Inflammatory macrophage (primary cell): ENCODE measurements at regions not wholly inside any gene's neighbourhood (a gene's known extent, or its start where the extent isn't known, plus 50 kb on each side); places are given as distances from the start of the nearest gene placed in this dataset.
"Not testable (repeated sequence)": the region's sequence is repeated elsewhere in the genome, so short reads cannot be mapped to it uniquely, and the experiment has no call there.

Source experiments
- DNase-seq, 2 donors: peaks; one replicate each; pipeline ENCODE4 v3.0.0-alpha.2; 2020 to 2022

DNA sequence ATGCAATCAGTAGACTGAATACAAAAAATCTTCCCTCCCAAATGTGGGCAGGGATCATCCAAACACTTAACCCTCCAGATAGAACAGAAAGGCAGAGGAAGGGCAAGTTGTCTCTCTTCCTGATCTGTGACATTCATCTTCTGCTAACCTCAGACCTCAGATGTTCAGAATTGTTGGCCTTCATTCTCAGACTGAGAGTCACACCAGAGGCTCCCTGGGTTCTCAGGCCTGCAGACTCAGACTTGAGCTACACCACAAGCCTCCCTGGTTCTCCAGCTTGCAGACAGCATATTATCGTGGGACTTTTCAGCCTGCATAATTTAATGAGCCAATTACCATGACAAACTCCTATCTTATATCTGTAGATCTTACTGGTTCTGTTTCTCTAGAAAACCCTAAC is 1471.6 kb upstream of the ADGRL3 start:
- no peak for DNase-seq

DNA sequence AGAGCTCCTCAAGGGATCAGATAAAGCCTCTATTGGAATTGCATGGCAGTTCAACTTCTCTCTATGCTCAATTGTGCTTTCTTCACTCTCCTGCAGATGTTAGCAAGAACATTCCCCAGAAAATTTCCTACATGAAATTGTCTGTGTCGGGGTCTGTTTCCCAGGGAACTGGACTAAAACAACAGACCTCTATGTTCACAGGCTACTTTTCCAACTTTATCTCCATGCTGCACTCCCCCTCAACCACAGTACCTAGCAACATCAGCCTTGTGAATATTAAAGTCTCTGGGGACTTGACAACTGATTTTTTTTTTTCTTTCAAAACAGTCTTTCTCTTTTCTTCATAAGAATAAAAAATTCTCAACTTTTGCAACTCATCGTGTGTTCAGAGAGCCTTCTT is 1470.8 kb upstream of the ADGRL3 start:
- DNase-seq: no peak

DNA sequence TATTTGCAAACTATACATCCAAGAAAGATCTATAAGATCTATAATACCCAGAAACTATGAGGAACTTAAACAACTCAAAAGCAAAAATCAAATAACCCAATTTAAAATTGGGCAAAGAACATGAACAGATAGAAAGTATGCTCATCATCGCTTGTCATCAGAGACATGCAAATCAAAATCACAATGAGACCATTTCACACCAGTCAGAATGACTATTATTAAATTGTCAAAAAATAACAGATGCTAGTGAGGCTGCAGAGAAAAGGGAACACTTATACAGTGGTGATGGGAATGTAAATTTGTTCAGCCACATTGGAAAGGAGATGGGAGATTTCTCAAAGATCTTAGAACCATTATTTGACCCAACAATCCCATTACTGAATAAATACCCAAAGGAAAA is 1451.7 kb upstream of the ADGRL3 start:
- DNase-seq: no peak

DNA sequence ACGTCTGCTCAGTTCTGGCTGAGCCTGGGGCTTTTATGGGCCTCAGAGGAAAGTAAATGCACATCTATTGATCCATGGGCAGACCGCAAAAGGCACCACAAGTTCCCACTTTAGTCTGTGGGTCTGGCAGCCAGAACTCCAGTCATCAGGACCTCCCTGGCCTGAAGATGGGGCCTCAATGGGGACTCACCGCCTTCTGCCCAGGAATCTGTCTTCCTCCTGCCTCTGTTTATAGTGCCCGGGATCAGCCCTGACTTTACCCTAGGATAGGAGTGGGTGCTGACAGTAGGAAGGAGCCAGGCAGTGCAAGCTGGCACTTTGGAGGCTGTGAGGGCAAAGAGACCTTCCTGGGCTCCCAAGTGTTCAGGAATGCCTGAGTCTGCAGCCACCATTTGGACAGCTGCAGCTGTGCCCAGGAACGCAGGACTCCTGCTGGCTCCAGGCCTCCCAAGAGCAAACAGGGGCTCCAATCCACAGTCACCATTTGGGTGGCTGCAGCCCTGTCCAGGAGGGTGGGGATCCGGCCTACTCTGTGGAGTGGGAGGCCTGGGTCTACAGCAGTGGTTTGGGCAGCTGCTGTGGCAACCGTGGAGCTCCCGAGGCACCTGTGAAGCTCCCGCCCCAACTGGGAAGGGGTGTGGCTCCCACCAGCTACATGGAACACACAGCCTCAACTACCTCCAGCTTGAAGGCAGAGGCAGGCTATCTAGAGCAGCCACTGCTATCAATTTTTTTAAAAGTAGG is 1440.9 kb upstream of the ADGRL3 start:
- no peak for DNase-seq

DNA sequence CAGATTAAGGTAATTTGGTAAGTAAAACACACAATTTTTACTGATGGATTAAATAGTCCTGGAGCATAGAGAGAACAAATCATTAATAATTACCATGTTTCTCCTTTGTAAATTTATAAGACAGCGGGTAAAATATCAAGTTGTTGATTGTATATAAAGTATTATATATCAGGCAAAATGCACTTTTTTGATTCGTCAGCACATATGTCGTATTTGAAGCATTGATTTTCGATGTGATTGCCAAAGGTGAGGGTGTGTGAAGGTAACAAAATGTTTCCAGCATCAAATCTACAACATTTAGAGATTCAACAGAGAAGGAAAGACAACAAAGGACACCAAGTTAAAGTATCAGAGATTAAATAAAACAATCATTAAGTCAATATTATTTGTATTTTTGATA is 1437.8 kb upstream of the ADGRL3 start:
- no peak for DNase-seq

DNA sequence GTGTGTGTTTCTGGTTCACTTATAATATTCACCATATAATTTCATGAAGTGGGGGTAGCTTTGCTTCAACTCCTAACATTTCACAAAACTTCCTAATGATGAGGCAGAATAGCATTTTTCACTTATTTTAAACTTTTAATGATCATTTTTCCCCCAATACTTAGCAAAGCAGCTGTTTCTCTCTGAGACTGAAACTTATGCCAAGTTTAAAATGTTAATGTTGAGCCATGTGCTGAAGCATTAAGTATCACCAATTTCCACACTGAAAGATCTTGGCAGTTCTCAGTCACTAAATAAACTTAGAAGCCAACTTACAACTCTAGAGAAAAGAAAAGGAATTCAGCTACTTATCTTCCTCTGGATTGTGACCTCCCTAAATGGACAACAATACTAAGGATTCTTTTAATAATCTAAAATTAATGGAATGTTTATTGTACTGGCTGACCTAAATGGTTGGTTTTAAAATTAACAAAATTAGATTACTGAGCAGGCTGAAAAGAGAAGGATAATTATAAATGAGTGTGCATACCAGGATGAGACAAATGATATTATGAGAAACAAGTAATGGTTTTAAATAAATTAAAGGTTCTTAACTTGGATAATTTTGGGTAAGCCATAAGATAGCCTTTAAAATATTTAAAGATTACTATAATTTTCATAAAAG is 1429.4 kb upstream of the ADGRL3 start:
- DNase-seq: no peak

DNA sequence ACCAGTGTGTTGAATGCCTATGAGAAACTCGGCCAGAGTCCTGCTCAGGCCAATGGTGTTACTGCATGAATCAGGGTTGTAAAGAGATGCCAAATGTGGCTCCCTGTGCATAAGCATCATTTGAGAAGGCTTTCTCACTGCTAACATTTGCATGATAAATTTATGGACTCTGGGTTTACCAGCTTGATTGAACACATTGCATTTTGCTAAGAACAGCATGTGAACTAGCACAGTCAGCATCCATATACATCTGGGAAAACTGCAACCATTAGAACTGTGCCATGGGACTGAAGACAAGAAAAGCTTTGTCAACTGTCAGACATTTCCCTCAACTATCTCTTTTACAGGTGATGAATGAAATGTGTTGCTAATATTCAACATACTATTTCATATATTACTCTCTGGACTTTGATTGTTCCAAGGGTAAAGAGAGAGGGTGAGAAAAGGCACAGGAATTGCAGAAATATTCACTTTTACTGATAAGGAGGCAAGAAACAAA is 1427.4 kb upstream of the ADGRL3 start:
- no peak for DNase-seq

DNA sequence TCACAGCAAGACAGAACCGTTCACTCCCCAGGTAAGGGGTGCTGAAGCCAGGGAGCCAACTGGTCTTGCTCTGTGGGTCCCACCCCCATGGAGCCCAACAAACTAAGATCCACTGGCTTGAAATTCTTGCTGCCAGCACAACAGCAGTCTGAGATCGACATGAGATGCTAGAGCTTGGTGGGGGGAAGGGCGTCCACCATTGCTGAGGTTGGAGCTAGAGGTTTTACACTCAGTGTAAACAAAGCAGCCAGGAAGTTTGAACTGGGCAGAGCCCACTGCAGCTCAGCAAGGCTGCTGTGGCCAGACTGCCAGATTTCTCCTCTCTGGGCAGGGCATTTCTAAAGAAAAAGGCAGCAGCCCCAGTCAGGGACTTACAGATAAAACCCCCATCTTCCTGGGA is 1419.9 kb upstream of the ADGRL3 start:
- DNase-seq: not testable (repeated sequence)

DNA sequence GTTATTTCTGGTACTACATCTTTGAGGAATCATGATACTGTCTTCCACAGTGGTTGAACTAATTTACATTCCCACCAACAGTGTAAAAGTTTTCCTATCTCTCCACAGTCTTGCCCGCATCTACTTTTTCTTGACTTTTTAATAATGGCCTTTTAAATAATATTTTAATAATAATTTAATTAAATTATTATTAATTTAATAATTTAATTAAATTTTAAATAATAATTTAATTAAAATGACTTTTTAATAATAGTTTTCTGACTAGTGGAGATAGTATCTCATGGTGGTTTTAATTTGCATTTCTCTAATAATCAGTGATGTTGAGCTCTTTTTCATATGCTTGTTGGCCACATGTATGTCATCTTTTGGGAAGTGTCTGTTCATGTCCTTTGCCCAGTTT is 1395.0 kb upstream of the ADGRL3 start:
- no peak for DNase-seq

DNA sequence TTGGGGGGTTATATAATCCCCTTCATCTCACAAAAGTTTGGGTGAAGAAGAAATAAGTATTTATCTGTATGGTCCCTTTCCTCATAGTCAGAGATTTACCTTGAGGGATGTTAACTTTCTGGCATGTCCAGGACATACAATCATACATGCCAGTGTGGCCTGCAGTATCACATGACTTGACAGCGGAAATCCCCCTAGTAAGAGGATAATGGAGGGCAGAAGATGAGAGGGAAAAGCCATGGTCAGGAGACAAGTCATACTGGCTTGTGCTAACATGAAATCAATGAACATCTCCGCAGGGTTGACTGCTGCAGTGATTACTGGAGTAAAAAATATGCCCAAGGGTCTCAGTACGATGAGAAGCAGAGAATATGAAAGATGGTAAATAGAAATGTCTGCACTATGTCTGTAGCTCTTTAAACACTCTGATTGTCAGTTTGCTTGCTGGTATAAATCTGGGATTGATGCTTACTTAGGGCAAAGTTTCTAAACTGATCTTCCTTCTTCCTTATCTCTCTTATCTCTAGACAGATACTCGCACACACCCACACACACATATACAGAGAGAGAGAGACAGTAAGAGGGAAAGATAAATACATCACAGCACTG is 1385.6 kb upstream of the ADGRL3 start:
- DNase-seq: no peak

DNA sequence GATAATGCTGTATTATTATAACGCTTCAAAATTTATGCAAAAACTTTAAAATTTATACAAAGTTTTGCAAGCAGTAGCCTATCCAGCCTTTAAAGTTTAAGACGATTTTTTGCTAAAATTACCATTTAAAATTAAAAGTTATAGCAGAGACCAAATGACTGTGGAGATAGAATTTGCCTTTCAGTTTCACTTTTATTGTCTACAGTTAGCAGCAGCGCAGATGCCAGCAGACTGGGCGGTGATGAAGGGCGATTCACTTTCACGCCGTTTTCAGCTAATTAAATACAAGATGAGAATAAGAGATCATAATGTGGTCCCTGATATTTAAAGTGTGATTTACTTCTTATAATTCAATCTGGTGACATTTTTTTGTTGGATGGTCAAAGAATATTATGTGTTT is 1381.5 kb upstream of the ADGRL3 start:
- peak; percentile 10 to 23 for DNase-seq

DNA sequence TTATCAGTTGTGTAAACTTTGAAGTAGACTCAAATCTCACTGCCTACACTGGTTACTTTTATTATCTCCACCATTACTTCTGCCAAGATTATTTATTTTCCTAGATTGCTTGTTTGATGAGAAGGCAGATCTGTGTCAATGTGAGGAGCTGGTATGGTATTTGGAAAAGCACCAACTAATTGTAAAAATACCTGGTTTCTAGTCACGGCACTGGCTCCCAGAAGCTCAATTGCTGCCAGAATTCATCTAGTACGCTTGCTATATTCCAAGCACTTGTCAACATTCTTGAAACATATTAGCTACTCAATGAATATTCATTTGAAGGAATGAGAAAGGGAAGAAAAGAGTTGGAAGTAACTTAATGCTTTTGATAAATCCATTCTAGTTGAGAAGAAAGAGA is 1376.8 kb upstream of the ADGRL3 start:
- DNase-seq: no peak

DNA sequence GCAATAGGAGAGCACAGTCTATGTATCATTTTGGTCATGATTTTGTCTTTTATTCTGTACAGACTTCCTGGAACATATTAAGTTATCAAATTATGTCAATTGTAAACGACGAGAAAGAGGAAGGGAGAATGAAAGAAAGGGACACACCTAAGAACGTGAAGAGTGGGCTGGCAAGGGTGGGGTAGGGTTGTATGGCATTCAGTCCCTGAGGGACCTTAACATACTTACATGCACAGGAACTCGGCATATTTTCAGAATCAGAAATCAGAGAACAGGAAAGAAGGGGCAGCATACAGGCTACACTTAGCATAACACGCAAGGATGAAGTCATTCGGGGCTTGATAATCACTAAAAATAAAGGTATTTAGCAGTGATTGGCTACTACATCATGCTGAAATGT is 1375.0 kb upstream of the ADGRL3 start:
- no peak for DNase-seq

DNA sequence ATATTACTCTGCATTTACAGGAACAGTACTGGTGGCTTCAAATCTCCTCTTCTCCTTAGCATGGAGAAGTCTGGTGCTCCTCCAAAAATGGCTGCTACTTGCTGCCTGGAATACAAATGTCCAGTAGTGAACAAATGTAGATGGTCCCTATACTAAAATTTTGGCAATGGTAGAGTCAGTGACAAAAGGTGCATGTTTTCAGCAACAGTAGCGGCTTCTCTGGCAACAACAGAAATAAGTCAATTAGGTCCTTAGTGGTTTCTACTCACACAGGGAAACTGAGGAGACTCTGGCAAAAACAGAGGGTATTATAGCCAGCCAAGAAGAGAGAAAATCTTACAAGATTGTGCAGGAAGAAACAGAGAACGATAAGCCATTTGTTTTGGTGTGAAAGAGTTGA is 1368.4 kb upstream of the ADGRL3 start:
- no peak for DNase-seq

DNA sequence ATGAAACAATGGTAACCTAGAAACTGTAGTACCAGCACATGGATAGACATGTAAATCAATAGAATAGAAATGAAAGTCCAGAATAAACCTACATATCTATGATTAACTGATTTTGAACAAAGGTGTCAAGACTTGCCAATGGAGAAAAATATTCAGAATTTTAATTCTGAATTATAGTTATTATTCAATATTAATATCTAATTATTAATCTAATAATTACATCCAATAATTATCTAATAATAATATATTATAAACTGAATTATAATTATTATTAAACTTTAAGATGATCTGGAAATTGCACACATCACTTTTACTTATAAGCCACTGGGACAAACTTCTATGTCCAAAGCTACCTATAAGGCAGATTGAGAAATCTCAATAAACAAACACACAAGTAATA is 1365.2 kb upstream of the ADGRL3 start:
- no peak for DNase-seq

DNA sequence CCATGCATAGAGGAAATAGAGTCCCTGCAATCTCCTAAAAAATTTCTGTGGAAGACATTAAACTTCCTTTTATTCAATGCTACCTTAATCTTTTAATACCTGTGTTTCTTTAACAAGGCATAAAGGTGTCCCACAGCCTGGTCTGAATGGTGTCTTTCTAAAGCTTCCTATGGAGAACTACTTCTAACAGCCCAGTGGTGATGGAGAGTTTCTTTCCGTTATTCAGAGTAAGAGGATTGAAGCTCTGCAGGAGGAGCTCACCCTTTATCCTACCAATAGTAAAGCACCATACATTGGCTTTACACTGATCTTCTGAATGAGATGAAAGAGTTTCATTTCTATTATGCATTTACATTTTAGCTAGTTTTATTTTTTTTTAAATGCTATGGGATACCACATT is 1362.4 kb upstream of the ADGRL3 start:
- DNase-seq: no peak

DNA sequence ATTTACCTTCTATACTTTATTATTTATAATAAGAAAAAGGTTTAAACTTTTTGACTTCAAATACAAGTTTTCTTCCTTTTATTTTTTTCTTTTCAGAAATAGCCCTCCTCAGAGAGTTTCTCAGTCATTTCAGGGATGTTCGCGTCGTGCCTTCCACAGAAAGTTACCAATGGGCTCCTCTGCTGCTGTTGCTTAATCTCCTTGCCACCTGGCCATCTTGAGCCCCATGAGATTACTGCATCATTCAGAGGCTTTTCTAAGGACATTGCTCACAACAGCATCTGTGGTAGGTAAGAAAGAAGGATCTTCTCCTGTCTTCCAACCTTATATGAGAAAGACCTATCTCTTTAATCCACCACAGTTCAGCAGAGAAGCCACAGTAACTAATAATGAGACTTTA is 1361.9 kb upstream of the ADGRL3 start:
- no peak for DNase-seq

DNA sequence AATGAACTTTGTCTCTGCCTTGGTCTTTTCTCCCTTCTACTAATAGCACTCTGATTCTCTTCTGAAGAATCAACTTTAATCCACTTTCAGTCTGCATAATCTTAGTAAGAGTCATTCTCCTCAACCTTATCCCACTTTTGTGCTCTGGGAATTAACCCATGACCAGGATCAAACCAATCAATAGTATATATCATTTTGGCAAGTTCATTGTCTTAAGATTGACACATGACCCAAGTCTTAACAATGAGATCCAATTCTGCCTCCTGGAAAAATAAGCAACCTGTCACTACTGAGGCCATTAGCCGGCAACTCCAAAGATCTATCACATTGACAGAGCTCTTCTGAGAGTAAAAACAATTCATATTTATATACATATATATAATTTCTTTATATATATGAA is 1358.4 kb upstream of the ADGRL3 start:
- no peak for DNase-seq

DNA sequence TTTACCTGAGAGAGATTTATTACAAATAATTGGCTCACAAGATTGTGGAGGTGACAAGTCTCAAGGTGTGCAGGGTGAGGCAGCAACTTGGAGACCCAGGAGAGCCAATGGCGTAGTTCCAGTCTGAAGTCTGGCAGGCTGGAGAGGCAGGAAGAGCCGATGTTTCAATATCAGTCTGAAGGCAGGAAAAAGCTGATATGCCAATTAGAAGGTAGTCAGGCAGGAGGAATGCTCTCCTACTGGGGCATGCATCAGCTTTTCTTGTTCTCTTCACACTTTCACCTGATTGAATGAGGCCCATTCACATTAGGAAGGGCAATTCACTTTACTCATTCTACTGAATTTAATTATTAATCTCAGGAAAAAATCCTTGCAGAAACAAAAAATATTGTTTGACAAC is 1351.7 kb upstream of the ADGRL3 start:
- DNase-seq: no peak

DNA sequence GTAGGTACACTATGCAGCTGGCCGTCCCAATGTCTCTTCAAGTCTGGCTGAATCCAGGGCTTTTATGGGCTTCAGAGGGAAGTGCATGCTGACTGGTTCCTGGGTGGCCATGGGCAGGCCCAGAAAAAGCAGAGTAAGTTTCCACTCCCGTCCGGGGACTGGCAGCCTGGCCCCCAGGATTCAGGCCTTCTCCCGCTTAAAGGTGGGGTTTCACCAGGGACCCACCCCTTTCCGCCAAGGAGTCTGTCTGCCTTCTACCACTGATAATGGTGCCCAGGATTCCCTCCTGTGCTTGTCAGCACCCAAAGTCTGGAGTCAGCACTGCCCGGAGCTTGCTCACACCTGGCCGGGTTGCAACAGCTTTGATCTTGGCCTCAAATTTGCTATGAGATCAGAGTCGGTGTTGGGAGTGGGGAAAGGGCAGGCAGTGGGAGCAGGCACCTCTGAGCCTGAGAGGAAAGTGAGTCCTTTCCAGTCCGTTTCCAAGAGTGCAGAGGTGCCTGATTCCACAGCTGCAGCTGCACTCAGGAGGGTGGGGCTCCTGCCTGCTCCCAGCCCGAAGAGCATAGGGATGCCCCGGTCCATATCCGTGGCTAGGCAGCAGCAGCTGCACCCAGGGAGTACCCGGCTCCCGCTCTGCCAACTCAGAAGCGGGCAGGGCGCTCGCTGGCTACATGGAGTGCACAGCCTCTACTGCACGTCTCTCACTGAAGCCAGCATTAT is 1344.3 kb upstream of the ADGRL3 start:
- no peak for DNase-seq

DNA sequence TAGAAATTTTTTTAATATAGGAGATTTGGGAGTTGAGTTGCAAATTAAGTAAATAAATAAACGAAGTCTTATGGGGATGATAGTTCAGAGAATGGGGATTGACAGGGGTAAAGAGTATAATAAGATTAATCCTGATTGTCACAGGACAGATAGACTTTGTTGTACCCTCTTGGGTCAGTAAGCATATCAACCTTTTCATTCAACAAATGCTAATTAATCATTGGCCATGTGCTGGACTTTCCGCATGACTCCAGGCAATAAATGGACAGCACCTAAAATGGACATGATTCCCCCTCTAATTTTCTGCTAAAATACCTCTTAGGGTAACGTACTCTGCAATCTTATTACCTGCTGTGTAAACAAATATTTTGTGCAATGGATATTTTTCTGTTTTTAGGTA is 1331.1 kb upstream of the ADGRL3 start:
- DNase-seq: no peak

DNA sequence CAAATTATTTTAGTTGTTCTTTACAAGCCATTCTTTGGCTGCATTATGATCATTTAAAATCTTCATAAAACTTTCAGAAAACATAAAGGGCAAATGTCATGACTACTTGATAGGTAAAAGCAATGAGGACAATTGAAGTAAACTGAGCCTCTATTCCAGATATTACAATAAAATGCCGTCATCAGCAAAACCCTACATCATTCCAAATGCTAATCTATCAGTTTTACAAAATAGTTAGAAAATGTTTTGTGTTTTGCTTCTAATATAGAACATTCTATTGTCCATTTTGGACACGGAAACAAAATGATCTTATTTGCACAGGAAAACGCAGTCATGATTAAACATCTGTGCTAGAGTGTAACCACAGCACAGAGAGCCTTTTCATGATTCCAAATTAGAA is 1330.6 kb upstream of the ADGRL3 start:
- no peak for DNase-seq

DNA sequence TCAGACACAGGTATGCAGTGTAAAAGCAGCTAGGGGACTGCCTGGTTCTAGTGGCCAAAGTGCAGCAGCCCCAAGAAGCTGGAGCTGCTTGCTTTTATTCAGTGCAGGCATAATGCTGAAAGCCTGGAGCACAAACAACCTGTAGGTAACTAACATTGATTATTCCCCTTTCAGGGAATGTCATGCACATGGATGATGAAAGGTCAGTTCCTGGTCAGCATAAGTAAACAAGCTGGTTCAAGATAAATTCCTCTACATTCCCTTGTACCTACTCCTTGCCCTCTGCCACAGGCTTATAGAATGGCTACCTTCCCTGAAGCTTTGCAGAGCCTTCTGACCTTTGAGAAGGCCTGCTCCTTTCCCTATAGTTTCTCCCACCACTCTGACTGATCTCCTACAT is 1318.5 kb upstream of the ADGRL3 start:
- no peak for DNase-seq
